H4 (cell line): ENCODE measurements at regions not wholly inside any gene's neighbourhood (a gene's known extent, or its start where the extent isn't known, plus 50 kb on each side); places are given as distances from the start of the nearest gene placed in this dataset.

ENCODE experiments used
- DNase-seq: peaks from one replicate; pipeline ENCODE4 v3.0.0-alpha.2; 2015; ENCODE audit warnings: low spot score

GRCh38 chr5:71945436-71945835 is 161.8 kb upstream of the MAP1B start:
- no peak for DNase-seq

DNA sequence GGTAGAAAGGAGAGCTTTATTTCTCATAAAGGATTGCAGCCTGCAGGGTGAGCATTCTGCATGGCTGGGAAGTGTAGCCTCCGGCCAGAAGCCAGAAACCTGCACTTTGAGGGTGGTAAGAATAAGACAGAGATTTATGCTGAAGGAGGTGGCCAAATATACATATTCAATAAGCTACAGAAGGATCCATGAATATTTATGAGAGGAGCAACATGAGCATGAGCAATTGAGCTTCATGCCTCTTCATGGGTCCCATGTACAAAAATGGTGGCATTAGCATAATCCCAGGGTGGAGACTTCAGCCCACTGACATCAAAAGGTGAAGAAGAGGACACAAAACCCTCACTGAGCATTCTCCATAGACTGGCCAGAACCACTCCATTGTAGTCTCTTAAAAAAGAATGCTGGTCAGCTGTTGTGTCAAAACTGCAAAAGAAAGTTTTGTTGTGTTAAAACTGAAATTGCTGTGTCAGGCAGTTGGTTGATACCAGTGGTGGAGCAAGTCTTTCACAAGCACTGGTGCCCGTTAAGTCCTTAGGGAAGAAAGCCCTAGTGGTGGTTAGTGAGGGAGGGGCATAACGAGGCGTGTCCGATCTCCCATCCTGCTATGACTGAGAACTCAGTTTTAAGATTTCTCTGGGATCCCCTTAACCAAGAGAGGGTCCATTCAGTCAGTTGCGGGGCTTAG is 160.8 kb upstream of the MAP1B start:
- DNase-seq, result no peak

DNA sequence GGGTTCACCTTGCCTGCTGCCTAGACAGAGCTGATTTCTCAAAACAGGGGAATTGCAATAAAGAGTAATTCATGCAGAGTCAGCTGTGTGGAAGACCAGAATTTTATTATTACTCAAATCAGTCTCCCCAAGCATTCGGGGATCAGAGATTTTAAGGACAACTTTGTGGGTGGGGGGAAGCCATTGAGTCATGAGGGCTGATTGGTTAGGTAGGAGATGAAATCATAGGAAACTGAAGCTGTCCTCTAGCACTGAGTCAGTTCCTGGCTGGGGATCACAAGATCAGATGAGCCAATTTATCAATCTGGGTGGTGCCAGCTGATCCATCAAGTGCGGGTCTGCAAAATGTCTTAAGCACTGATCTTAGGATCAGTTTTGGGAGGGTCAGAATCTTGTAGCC is 159.1 kb upstream of the MAP1B start:
- no peak for DNase-seq

DNA sequence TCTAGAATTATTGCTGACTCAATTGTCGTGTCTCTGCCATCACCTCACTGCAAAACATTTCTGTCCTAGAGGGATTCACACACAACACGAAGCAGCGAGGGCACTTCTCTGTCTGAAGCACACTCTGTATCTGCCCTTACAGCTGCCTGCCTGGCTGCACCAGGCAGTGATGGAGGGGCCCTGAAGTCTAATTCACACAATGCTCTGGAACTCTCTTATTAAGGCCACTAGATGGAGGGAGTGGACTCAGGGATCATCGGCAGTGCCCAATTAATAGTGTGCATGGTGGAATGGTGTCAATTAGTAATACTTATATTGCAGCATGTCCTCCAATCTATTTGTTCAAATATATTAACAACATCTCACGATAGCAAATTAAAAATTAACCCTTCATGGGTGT is 157.5 kb upstream of the MAP1B start:
- no peak for DNase-seq

GRCh38 chr5:71953866-71954265 is 153.4 kb upstream of the MAP1B start:
- no peak for DNase-seq

DNA sequence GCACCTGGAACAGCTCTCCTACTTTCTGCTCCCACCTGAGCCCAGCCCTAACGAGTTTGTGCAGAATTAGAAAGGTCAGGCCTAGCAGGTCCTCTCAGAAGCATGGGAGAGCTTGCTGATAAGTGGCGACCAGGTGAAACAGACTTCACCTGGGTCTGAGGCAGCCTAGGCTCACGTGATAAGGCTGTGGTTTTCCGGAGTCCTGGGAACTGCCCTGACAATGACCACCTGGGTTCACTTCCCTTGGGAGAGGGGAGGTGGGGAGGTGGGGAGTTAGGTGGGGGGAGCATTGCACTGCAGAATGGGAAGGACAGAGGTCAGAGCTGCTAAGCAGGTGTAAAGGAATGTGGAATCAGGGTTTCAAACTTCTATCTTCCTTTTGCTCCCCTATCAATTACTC is 152.9 kb upstream of the MAP1B start:
- DNase-seq, result no peak

- DNase-seq, result no peak
Observed at GRCh38 chr5:71955723-71956122, 151.6 kb upstream of the MAP1B start.

GRCh38 chr5:71957292-71957898 is 149.9 kb upstream of the MAP1B start:
- DNase-seq, result no peak

- no peak for DNase-seq
Observed at GRCh38 chr5:71960195-71960594, 147.1 kb upstream of the MAP1B start.

GRCh38 chr5:71961786-71962185 is 145.5 kb upstream of the MAP1B start:
- no peak for DNase-seq

DNA sequence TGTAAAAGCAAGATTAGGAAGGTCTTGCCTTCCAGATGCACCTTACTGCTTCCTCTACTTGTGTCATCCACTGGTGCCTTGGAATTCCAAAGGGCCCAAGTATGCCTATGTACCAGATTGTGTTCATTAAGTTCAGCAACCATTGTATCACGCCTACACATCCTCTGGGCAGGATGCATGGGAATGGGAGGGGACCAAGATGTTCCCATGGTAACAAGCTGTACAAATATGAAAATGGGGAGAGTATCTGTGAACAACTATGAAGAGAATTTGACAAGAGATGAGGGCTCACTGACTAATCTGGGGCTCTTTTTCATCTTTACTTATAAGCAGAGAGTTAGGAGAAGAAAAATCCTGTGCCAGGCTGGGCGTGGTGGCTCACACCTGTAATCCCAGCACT is 137.8 kb upstream of the MAP1B start:
- DNase-seq, result no peak

- DNase-seq, result no peak
Observed at GRCh38 chr5:71971862-71972261, 135.4 kb upstream of the MAP1B start.

- no peak for DNase-seq
Observed at GRCh38 chr5:71972777-71973473, 134.3 kb upstream of the MAP1B start.

GRCh38 chr5:71973563-71973962 is 133.7 kb upstream of the MAP1B start:
- no peak for DNase-seq

DNA sequence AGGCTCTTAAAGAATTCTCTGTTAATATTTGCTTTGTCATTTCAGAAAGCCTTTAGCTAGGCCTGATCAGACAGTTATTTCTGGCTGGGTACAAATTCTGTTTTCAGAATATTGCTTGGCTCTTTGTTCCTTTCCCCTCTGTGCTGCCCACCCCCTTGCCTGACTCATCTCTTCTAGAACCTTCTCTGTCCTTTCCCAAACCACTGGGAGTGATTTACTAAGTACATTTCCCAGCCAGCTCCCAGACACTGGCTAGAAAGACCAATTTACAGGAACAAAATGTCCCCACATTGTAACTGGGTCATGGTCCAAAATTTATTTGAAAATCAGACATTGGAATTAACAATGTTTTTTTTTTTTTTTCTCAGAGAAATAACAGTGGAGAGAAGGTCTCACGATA is 133.1 kb upstream of the MAP1B start:
- DNase-seq, result no peak

DNA sequence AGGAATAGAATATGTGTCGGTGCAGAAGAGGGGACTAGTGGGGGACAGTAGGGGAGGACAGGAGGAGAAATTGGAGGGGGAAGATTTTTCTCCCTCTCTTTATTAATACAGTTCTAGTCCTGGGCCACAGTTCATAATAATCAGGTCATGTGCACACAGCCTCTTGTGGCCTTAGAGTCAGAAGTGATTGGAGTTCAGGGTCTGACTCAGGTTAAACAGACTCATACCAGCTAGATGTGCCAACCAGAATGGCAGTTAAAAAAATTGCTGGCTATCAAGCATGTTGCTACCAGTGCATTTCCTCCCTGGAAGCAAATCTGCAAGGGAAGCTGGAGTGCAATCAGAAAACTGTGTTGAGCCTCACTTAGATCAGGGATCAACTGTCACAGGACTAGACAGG is 132.7 kb upstream of the MAP1B start:
- DNase-seq, result no peak

- DNase-seq, result no peak
Observed at GRCh38 chr5:71976449-71976848, 130.8 kb upstream of the MAP1B start.

DNA sequence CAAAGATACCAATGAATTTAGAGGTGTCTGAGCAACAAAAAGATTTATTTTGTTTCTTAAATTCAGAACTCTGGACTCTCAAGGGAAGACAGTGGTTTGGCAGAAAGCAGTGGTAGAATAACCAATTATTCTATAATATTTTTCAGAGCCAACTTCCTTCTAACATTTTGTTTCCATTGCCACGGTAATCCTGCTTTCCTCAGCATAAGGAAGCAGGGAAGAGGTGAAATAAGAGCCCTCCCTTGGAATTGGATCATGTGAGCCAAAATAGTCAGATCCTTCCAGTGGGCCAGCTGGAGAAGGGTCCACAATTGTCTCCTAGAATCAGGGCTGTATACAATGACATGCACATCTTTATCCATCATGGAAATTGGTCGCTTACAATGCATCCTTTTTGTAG is 130.0 kb upstream of the MAP1B start:
- DNase-seq, result no peak

DNA sequence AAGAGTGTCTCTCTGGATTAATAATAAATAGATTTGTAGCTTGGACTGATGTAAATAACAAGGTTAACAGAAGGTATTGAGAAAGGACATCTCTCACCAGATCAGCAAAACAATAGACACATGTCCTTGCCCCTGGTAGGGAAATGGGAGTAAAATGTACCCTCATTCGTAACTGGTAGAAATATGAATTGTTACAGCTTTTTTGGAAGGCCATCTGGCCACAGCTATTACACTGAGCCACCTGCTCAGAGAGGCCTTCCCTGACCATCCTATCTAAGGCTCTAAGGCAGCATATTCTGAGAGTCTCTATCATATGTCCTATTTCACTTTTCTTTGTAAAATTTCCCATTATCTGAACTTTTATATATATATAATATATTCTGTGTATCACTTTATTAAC is 129.1 kb upstream of the MAP1B start:
- no peak for DNase-seq

- DNase-seq, result no peak
Observed at GRCh38 chr5:71982717-71983395, 124.4 kb upstream of the MAP1B start.

- no peak for DNase-seq
Observed at GRCh38 chr5:71986101-71986500, 121.2 kb upstream of the MAP1B start.

GRCh38 chr5:71988808-71989207 is 118.5 kb upstream of the MAP1B start:
- DNase-seq, result no peak

DNA sequence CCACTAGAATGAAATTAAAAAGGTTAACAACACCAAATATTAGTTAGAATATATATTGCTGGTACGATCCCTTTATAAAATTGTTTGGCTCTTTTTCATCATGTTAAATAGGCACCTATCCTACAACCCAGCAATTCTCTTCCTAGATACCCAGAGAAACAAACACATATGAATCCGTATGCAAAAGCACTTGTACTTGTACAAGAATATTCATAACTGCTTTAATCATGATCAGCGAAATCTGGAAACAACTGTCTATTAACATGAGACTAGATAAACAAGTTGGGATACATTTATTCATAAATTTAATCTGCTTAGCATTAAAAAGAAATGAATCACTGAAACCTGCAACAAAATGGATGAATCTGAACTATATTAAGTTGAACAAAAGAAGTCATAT is 113.7 kb upstream of the MAP1B start:
- DNase-seq, result no peak
